Neural progenitor cell (in vitro differentiated cells): ENCODE measurements at regions not wholly inside any gene's neighbourhood (a gene's known extent, or its start where the extent isn't known, plus 50 kb on each side); places are given as distances from the start of the nearest gene placed in this dataset.

Source experiments
- DNase-seq: peaks from one replicate; pipeline ENCODE4 v3.0.0-alpha.2; 2016; ENCODE audit warnings: low spot score
- H2AFZ ChIP-seq: fragments of 200-600 bp; sonication (generic); replicated peaks from 2 replicates; pipeline ENCODE4 v1.6.1; 2016; ENCODE audit warnings: antibody characterized with exemption
- H3F3A ChIP-seq: fragments of 200-600 bp; sonication (generic); 2 replicates; pipeline ENCODE4 v1.6.1; 2016; ENCODE audit warnings: antibody characterized with exemption, low read depth
- H3K27ac ChIP-seq: fragments of 200-600 bp; sonication (generic); 2 replicates; pipeline ENCODE4 v1.5.1; 2016; ENCODE audit warnings: mild to moderate bottlenecking
- H3K27me3 ChIP-seq: fragments of 200-600 bp; sonication (generic); 2 replicates; pipeline ENCODE4 v1.6.1; 2016; ENCODE audit warnings: mild to moderate bottlenecking, moderate library complexity
- H3K36me3 ChIP-seq: fragments of 200-600 bp; sonication (generic); 2 replicates; pipeline ENCODE4 v1.5.1; 2016
- H3K4me1 ChIP-seq: fragments of 200-600 bp; sonication (generic); 2 replicates; pipeline ENCODE4 v1.6.1; 2016; ENCODE audit warnings: mixed run types
- H3K4me2 ChIP-seq: fragments of 200-600 bp; sonication (generic); 2 replicates; pipeline ENCODE4 v1.6.1; 2016
- H3K4me3 ChIP-seq: fragments of 200-600 bp; sonication (generic); 2 replicates; pipeline ENCODE4 v1.5.1; 2016
- H3K79me2 ChIP-seq: fragments of 200-600 bp; sonication (generic); 2 replicates; pipeline ENCODE4 v1.6.1; 2016; ENCODE audit warnings: low read depth
- H3K9ac ChIP-seq: fragments of 200-600 bp; sonication (generic); 2 replicates; pipeline ENCODE4 v1.6.1; 2016
- H3K9me3 ChIP-seq: fragments of 200-600 bp; sonication (generic); 2 replicates; pipeline ENCODE4 v1.5.1; 2016; ENCODE audit warnings: low read depth
- H4K20me1 ChIP-seq: fragments of 200-600 bp; sonication (generic); 2 replicates; pipeline ENCODE4 v1.6.1; 2016; ENCODE audit warnings: low read depth
- H3K27ac Mint-ChIP-seq: 3 replicates; pipeline ENCODE4 v1.8.0; 2021; ENCODE audit warnings: mixed read lengths
- H3K27me3 Mint-ChIP-seq: 2 replicates; pipeline ENCODE4 v1.8.0; 2022; ENCODE audit warnings: low read depth, mild to moderate bottlenecking, inconsistent platforms, moderate library complexity, mixed read lengths; ENCODE audit not compliant: insufficient read depth
- H3K36me3 Mint-ChIP-seq: 3 replicates; pipeline ENCODE4 v1.8.0; 2021; ENCODE audit warnings: mixed read lengths
- H3K4me1 Mint-ChIP-seq: 3 replicates; pipeline ENCODE4 v1.8.0; 2021; ENCODE audit warnings: mixed read lengths
- H3K4me3 Mint-ChIP-seq: 3 replicates; pipeline ENCODE4 v1.8.0; 2021; ENCODE audit warnings: mild to moderate bottlenecking, moderate library complexity, mixed read lengths
- H3K9me3 Mint-ChIP-seq: 3 replicates; pipeline ENCODE4 v1.8.0; 2020; ENCODE audit warnings: mixed read lengths
- EZH2 ChIP-seq: fragments of 200-600 bp; sonication (generic); IDR thresholded peaks from 2 replicates; pipeline ENCODE4 v1.6.1; 2017; ENCODE audit warnings: antibody characterized with exemption, mild to moderate bottlenecking, moderate library complexity
- EZH2phosphoT487 ChIP-seq: fragments of 200-600 bp; sonication (generic); IDR thresholded peaks from 2 replicates; pipeline ENCODE4 v1.6.1; 2017; ENCODE audit warnings: antibody characterized with exemption
- TF ChIP-seq, protein P1 (sequence below): fragments of 200-600 bp; sonication (generic); IDR thresholded peaks from 2 replicates; pipeline ENCODE4 v1.5.1; 2017; ENCODE audit warnings: antibody characterized with exemption, mild to moderate bottlenecking

DNA sequence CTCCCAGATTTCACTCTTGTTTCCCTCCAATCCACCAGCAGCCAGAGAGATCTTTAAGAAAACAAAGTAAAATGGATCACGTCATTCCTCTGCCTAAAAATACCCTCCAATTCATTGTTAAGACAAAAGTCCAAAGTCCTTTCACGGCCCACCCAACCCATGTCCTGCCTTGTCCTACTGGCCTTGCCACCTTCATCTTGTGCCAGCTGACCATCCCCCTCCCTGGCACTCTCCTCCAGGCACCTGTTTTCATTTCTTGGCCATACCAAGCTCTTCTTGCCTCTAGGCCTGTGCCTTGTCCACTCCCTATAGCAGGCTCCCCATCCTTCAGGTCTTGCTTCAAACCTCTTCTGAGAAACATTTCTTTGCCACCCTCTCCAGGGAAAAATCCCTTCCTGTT is 307.6 kb downstream of the MSX2 start:
- TF ChIP-seq, protein P1, sequence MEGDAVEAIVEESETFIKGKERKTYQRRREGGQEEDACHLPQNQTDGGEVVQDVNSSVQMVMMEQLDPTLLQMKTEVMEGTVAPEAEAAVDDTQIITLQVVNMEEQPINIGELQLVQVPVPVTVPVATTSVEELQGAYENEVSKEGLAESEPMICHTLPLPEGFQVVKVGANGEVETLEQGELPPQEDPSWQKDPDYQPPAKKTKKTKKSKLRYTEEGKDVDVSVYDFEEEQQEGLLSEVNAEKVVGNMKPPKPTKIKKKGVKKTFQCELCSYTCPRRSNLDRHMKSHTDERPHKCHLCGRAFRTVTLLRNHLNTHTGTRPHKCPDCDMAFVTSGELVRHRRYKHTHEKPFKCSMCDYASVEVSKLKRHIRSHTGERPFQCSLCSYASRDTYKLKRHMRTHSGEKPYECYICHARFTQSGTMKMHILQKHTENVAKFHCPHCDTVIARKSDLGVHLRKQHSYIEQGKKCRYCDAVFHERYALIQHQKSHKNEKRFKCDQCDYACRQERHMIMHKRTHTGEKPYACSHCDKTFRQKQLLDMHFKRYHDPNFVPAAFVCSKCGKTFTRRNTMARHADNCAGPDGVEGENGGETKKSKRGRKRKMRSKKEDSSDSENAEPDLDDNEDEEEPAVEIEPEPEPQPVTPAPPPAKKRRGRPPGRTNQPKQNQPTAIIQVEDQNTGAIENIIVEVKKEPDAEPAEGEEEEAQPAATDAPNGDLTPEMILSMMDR, result no peak
- no peak for TF ChIP-seq EZH2
- no peak for TF ChIP-seq EZH2phosphoT487
- Mint-ChIP-seq H3K36me3 (no peaks in the 10 kb centered on the region), H3K27ac (no peak overlapping the region), H3K4me1 (no peaks in the 10 kb centered on the region), H3K4me3 (no peak overlapping the region), H3K27me3 (peaks cover 17% of the 10 kb centered on the region), H3K9me3 (no peaks in the 10 kb centered on the region)
- Histone ChIP-seq H3K79me2 (no peaks in the 10 kb centered on the region), H3K27ac (no peak overlapping the region), H3K27me3 (no peaks in the 10 kb centered on the region), H3K9me3 (no peaks in the 10 kb centered on the region), H4K20me1 (no peaks in the 10 kb centered on the region), H3K4me2 (no peak overlapping the region), H3F3A (no peaks in the 10 kb centered on the region), H3K9ac (no peak overlapping the region), H3K36me3 (no peaks in the 10 kb centered on the region), H3K4me3 (no peak overlapping the region), H2AFZ (no peak overlapping the region), H3K4me1 (no peaks in the 10 kb centered on the region)
- no peak for DNase-seq

GRCh38 chr5:175027390-175027789 is 303.0 kb downstream of the MSX2 start:
- TF ChIP-seq EZH2phosphoT487 (no peak), EZH2 (no peak)
- TF ChIP-seq, protein P1, result no peak
- Histone ChIP-seq H3K36me3 (no peaks in the 10 kb centered on the region), H3K4me2 (no peak overlapping the region), H3K9ac (no peak overlapping the region), H3K4me1 (no peaks in the 10 kb centered on the region), H2AFZ (no peak overlapping the region), H4K20me1 (no peaks in the 10 kb centered on the region), H3K4me3 (no peak overlapping the region), H3K27ac (no peak overlapping the region), H3K79me2 (no peaks in the 10 kb centered on the region), H3K27me3 (no peaks in the 10 kb centered on the region), H3K9me3 (no peaks in the 10 kb centered on the region), H3F3A (no peaks in the 10 kb centered on the region)
- no peak overlapping the region for H3K27ac Mint-ChIP-seq
- H3K4me1 Mint-ChIP-seq, result peaks cover 2% of the 10 kb centered on the region
- peaks cover 21% of the 10 kb centered on the region for H3K27me3 Mint-ChIP-seq
- no peak for DNase-seq
- peaks cover 15% of the 10 kb centered on the region for H3K9me3 Mint-ChIP-seq
- H3K36me3 Mint-ChIP-seq, result no peaks in the 10 kb centered on the region
- no peak overlapping the region for H3K4me3 Mint-ChIP-seq

DNA sequence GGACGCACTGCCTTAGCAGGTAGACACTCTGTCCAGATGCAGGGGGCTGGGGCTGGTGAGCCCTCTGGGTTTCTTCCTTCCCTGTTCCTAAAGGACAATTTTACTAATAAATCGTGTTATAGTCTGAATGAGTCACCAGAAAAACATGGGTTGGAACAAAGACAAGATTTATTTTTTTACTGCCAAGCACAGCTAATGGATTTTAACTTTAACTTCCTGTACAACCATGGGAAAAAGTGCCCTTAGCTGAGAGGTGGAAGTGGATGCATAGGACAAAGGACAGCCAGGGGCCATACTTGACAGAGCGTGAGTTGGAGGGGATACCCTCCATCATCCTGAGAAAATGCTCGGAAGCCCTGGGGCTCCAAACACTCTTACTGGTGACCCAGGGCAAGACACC is 300.7 kb downstream of the MSX2 start:
- Mint-ChIP-seq H3K27ac (no peak overlapping the region), H3K9me3 (peaks cover 15% of the 10 kb centered on the region), H3K36me3 (no peaks in the 10 kb centered on the region), H3K4me3 (no peak overlapping the region), H3K4me1 (peaks cover 12% of the 10 kb centered on the region), H3K27me3 (peaks cover 10% of the 10 kb centered on the region)
- no peaks in the 10 kb centered on the region for H3F3A ChIP-seq
- no peaks in the 10 kb centered on the region for H4K20me1 ChIP-seq
- H3K27me3 ChIP-seq, result no peaks in the 10 kb centered on the region
- no peaks in the 10 kb centered on the region for H3K4me1 ChIP-seq
- H3K9ac ChIP-seq, result no peak overlapping the region
- no peak overlapping the region for H2AFZ ChIP-seq
- no peak for DNase-seq
- H3K36me3 ChIP-seq, result no peaks in the 10 kb centered on the region
- H3K27ac ChIP-seq, result no peak overlapping the region
- no peaks in the 10 kb centered on the region for H3K79me2 ChIP-seq
- TF ChIP-seq EZH2phosphoT487, result no peak
- TF ChIP-seq EZH2, result no peak
- TF ChIP-seq, protein P1, result no peak
- H3K9me3 ChIP-seq, result no peaks in the 10 kb centered on the region
- H3K4me2 ChIP-seq, result no peak overlapping the region
- no peak overlapping the region for H3K4me3 ChIP-seq
